ENCODE measurements at regions not wholly inside any gene's neighbourhood (a gene's known extent, or its start where the extent isn't known, plus 50 kb on each side); places are given as distances from the start of the nearest gene placed in this dataset.

DNA sequence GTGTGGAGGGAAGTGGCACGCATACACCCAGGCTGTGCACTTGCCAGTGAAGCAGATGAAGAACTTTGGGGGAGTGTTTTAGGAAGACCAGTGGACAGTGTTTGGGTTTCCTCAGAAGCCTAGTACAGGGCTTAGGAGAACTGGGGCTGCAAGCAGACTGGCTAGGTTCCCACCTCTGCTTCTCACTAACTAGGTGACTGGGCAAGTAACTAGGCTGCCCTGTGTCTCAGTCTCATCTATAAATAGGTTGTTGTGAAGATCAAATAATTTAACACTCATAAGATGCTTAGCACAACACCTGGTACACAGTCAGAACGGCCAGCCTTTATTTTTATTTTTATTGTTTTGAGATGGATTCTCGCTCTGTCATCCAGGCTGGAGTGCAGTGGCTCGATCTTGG, 312.1 kb downstream of the CDH26 start:
- DNase-seq (ENCODE audit: low read depth in 1 of 2, low spot score in 2 of 2) (no peak), FAIRE-seq (no peak)
- Histone ChIP-seq H2BK120ac (replicated peaks; ENCODE audit: low read depth, low read length) (no peak overlapping the region), H3K27ac (ENCODE audit: low read depth, low read length) (no peak overlapping the region), H2BK12ac (ENCODE audit: low read depth, low read length) (no peak overlapping the region), H3K9me3 (ENCODE audit: insufficient read depth in 2 of 2, low read depth in 1 of 2, low read length in 1 of 2) (peaks cover 3 to 6% of the 10 kb centered on the region in 2 experiments; a peak in 1 of 4 replicates), H4K5ac (ENCODE audit: insufficient read length, low read depth, low read length) (no peak overlapping the region), H3K23me2 (ENCODE audit: low read depth, low read length) (no peaks in the 10 kb centered on the region), H3K18ac (ENCODE audit: extremely low read depth, low read length) (no peak overlapping the region), H3K4me1 (replicated peaks in 1 of 4; ENCODE audit: control insufficient read depth in 3 of 4, insufficient read depth in 4 of 4, low read length in 3 of 4) (no peaks in the 10 kb centered on the region; a peak in 1 of 7 replicates), H4K20me1 (replicated peaks in 1 of 2; ENCODE audit: control insufficient read depth in 1 of 2, insufficient read depth in 2 of 2, low read length in 2 of 2) (no peaks in the 10 kb centered on the region), H3K23ac (ENCODE audit: insufficient read length) (no peak overlapping the region), H4K91ac (replicated peaks; ENCODE audit: insufficient read length, low read length) (no peak overlapping the region), H2BK15ac (ENCODE audit: low read length) (no peak overlapping the region), H3K79me2 (ENCODE audit: control insufficient read depth in 1 of 2, insufficient read depth in 2 of 2, low read length in 2 of 2) (no peaks in the 10 kb centered on the region), H4K8ac (ENCODE audit: extremely low read depth, insufficient read depth, low read length) (no peak overlapping the region), H3K4me2 (ENCODE audit: insufficient read depth in 1 of 2, low read depth in 2 of 2, low read length in 2 of 2) (no peak overlapping the region), H2AFZ (ENCODE audit: low read length) (no peak overlapping the region), H3K4ac (replicated peaks; ENCODE audit: insufficient read length, low read depth, low read length) (no peak overlapping the region), H3K36me3 (ENCODE audit: control insufficient read depth in 2 of 4, insufficient read depth in 4 of 4, low read length in 3 of 4) (no peaks in the 10 kb centered on the region), H3K14ac (ENCODE audit: insufficient read length) (no peak overlapping the region), H3K56ac (replicated peaks; ENCODE audit: insufficient read length, low read depth, low read length) (no peak overlapping the region), H2BK5ac (ENCODE audit: low read depth, low read length) (no peak overlapping the region), H3K79me1 (ENCODE audit: low read depth, low read length) (no peaks in the 10 kb centered on the region), H3K4me3 (ENCODE audit: extremely low read depth in 1 of 4, insufficient read depth in 2 of 4, low read depth in 3 of 4, low read length in 4 of 4) (no peak overlapping the region), H3K9ac (replicated peaks in 1 of 4; ENCODE audit: extremely low read depth in 1 of 4, low read depth in 3 of 4, low read length in 3 of 4) (no peak overlapping the region), H2AK5ac (ENCODE audit: low read depth, low read length) (no peak overlapping the region), H2BK20ac (ENCODE audit: low read length) (no peak overlapping the region), H3K27me3 (replicated peaks in 1 of 4; ENCODE audit: control insufficient read depth in 3 of 4, extremely low read depth in 1 of 4, insufficient read depth in 3 of 4, low read length in 3 of 4) (no peaks in the 10 kb centered on the region; a peak in 2 of 7 replicates)
- 87% methylated on average over 4 of the region's 4 CpGs; no CpG with 5 or more reads in 1 of the 2 experiments for WGBS, 2 experiments (ENCODE audit: extremely low coverage in 1 of 2, insufficient coverage in 1 of 2, insufficient read length in 1 of 2, insufficient replicate concordance in 2 of 2, low coverage in 1 of 2, low lambda C conversion rate in 2 of 2, missing lambda C conversion rate in 1 of 2)
- TF ChIP-seq BRCA1 (IDR thresholded peaks at IDR 0.05; ENCODE audit: low read depth, low read length) (no peak), TCF12 (IDR thresholded peaks at IDR 0.05; ENCODE audit: low read depth, low read length) (no peak), JUND (IDR thresholded peaks at IDR 0.05; ENCODE audit: low read length) (no peak), EZH2 (IDR thresholded peaks at IDR 0.05; ENCODE audit: low read depth, low read length, severe bottlenecking) (no peak)
- ChIA-PET CTCF (ENCODE audit: partially characterized antibody) (no interaction called here), POLR2A (ENCODE audit: partially characterized antibody) (no interaction called here)

Data from H1 (cell line).